ENCODE measurements at regions not wholly inside any gene's neighbourhood (a gene's known extent, or its start where the extent isn't known, plus 50 kb on each side); places are given as distances from the start of the nearest gene placed in this dataset.
"Not testable (repeated sequence)": the region's sequence is repeated elsewhere in the genome, so short reads cannot be mapped to it uniquely, and the experiment has no call there.

DNA sequence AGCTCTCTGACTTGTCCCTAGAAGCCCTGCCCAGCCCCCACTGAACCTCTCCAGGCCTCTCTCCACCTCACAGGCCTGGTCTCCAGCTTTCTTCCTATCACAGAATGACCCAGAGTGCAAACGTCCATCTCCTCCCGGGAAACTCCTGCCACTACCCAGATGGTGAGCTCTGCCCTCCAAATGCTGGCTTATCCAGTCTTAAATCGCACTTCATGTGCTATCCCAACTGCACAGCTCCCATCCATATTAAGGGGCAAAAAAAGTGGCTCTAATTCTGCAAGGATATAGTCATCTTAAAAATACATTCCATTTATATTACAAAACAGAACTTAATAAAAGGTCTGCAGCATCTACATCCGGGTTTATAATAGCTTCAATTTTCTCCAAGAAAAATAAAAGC is 70.8 kb upstream of the CDC42EP3 start:
- ATAC-seq (no peak), DNase-seq (no peak)
- Histone ChIP-seq H3K27me3 (no peaks in the 10 kb centered on the region), H3K27ac (no peak overlapping the region), H3K36me3 (no peaks in the 10 kb centered on the region), H3K4me3 (no peak overlapping the region), H3K4me1 (peaks cover 0 to 8% (median 0%) of the 10 kb centered on the region in 12 donors), H3K9me3 (no peaks in the 10 kb centered on the region)
- intact Hi-C loops (cut with DNase I): no loop called here
- TF ChIP-seq CTCF (IDR thresholded peaks at IDR 0.05) (no peak), POLR2A (IDR thresholded peaks at IDR 0.05) (no peak)
- 56 to 72% (median 65%) methylated on average over 4 of the region's 4 CpGs for WGBS, 4 donors

GRCh38 chr2:37744010-37744409 is 72.6 kb upstream of the CDC42EP3 start:
- H3K27me3 ChIP-seq: no peaks in the 10 kb centered on the region
- no peak overlapping the region for H3K27ac ChIP-seq
- no peaks in the 10 kb centered on the region for H3K36me3 ChIP-seq
- DNase-seq: no peak
- no peaks in the 10 kb centered on the region for H3K9me3 ChIP-seq
- intact Hi-C loops (cut with DNase I): no loop called here
- no peak for ATAC-seq
- no peak overlapping the region for H3K4me3 ChIP-seq
- H3K4me1 ChIP-seq: peaks cover 0 to 14% (median 0%) of the 10 kb centered on the region in 12 donors
- TF ChIP-seq CTCF (IDR thresholded peaks at IDR 0.05): no peak
- no peak for TF ChIP-seq POLR2A (IDR thresholded peaks at IDR 0.05)
- WGBS, 4 donors: 88 to 93% (median 91%) methylated on average over 3 of the region's 3 CpGs

- H3K4me1 ChIP-seq: peaks cover 0 to 18% (median 0%) of the 10 kb centered on the region in 12 donors
- H3K27me3 ChIP-seq; H3K9me3 ChIP-seq; H3K4me3 ChIP-seq; H3K36me3 ChIP-seq; DNase-seq; intact Hi-C loops (cut with DNase I); H3K27ac ChIP-seq; ATAC-seq: not testable (repeated sequence)
Observed at GRCh38 chr2:37744961-37745360, 73.5 kb upstream of the CDC42EP3 start.

DNA sequence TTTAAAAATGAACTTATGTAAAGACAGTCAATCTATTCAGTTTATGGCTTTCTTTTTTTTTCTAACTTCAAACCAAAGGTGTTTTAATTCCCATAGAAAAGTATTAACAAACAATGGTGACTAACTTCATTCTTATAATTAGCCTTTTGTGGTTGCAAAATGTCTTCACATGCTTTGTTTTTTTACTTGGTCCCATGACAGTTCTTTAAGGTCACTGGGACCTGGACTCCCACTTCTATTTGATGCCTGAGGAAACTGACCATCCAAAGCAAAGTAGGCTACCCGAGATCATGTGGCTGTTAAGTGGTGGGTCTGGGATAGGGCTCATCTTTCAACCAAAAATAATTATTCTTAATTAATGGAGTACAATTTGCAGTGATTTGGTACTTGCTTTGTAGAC is 74.6 kb upstream of the CDC42EP3 start:
- H3K27me3 ChIP-seq; ATAC-seq; H3K9me3 ChIP-seq; H3K27ac ChIP-seq; intact Hi-C loops (cut with DNase I); H3K36me3 ChIP-seq; DNase-seq; H3K4me3 ChIP-seq: not testable (repeated sequence)
- H3K4me1 ChIP-seq: peaks cover 0 to 18% (median 0%) of the 10 kb centered on the region in 12 donors
- 88 to 95% (median 93%) methylated on average over 1 of the region's 1 CpG for WGBS, 4 donors

- H3K27me3 ChIP-seq: no peaks in the 10 kb centered on the region
- no peak for DNase-seq
- WGBS, 4 donors: 92 to 98% (median 95%) methylated on average over 3 of the region's 3 CpGs
- intact Hi-C loops (cut with DNase I): no loop called here
- no peak overlapping the region for H3K27ac ChIP-seq
- no peaks in the 10 kb centered on the region for H3K9me3 ChIP-seq
- H3K4me3 ChIP-seq: no peak overlapping the region
- no peak for TF ChIP-seq POLR2A (IDR thresholded peaks at IDR 0.05)
- no peak for TF ChIP-seq CTCF (IDR thresholded peaks at IDR 0.05)
- no peak for ATAC-seq
- H3K36me3 ChIP-seq: no peaks in the 10 kb centered on the region
- H3K4me1 ChIP-seq: peaks cover 0 to 18% (median 0%) of the 10 kb centered on the region in 12 donors
Observed at GRCh38 chr2:37746883-37747282, 75.4 kb upstream of the CDC42EP3 start.
